ENCODE measurements at regions not wholly inside any gene's neighbourhood (a gene's known extent, or its start where the extent isn't known, plus 50 kb on each side); places are given as distances from the start of the nearest gene placed in this dataset.

DNA sequence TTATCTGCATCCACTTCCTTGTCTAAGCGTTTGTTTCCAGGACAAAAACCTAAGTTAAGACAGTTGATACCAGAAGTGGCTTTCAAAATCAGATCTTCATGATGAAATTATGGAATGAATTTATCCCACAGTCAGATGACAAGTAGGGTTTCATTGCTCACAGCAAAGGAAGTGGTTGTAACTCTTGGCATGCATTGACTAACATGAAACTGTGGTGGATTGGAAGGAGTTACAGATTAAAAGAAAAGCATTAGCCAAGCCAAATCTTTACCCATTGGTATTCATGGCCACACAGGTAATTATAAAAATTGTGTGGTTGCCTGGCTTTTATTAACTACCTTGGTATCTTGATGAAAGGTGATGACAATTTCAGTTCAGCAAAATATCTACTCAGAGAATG lies 438.0 kb upstream of the NXPH2 start:
- no peak for TF ChIP-seq POLR2AphosphoS5 (IDR thresholded peaks at IDR 0.05)
- no peak for TF ChIP-seq POLR2A (IDR thresholded peaks at IDR 0.05)
- no peak for TF ChIP-seq EP300 (IDR thresholded peaks at IDR 0.05)
- TF ChIP-seq, protein P1, sequence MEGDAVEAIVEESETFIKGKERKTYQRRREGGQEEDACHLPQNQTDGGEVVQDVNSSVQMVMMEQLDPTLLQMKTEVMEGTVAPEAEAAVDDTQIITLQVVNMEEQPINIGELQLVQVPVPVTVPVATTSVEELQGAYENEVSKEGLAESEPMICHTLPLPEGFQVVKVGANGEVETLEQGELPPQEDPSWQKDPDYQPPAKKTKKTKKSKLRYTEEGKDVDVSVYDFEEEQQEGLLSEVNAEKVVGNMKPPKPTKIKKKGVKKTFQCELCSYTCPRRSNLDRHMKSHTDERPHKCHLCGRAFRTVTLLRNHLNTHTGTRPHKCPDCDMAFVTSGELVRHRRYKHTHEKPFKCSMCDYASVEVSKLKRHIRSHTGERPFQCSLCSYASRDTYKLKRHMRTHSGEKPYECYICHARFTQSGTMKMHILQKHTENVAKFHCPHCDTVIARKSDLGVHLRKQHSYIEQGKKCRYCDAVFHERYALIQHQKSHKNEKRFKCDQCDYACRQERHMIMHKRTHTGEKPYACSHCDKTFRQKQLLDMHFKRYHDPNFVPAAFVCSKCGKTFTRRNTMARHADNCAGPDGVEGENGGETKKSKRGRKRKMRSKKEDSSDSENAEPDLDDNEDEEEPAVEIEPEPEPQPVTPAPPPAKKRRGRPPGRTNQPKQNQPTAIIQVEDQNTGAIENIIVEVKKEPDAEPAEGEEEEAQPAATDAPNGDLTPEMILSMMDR (IDR thresholded peaks at IDR 0.05) = no peak
- H3K27me3 ChIP-seq = no peaks in the 10 kb centered on the region
- no peak overlapping the region for H3K4me3 ChIP-seq
- 86 to 95% methylated on average over 1 of the region's 1 CpG for WGBS, 2 donors
- no peaks in the 10 kb centered on the region for H3K36me3 ChIP-seq
- H3K4me1 ChIP-seq = no peaks in the 10 kb centered on the region
- DNase-seq (no peak), ATAC-seq (ENCODE audit: low FRiP score in 2 of 2) (no peak)
- no peaks in the 10 kb centered on the region for H3K9me3 ChIP-seq
- H3K27ac ChIP-seq = no peak overlapping the region

GRCh38 chr2:139217641-139218040 lies 437.5 kb upstream of the NXPH2 start:
- Histone ChIP-seq H3K36me3 (no peaks in the 10 kb centered on the region), H3K27ac (no peak overlapping the region), H3K27me3 (no peaks in the 10 kb centered on the region), H3K4me1 (no peaks in the 10 kb centered on the region), H3K4me3 (no peak overlapping the region), H3K9me3 (no peaks in the 10 kb centered on the region)
- ATAC-seq (ENCODE audit: low FRiP score in 2 of 2) = no peak
- WGBS, 2 donors = 65 to 71% methylated on average over 3 of the region's 3 CpGs
- TF ChIP-seq, protein P1 (IDR thresholded peaks at IDR 0.05) = no peak
- TF ChIP-seq POLR2AphosphoS5 (IDR thresholded peaks at IDR 0.05) (no peak), EP300 (IDR thresholded peaks at IDR 0.05) (no peak), POLR2A (IDR thresholded peaks at IDR 0.05) (no peak)
- DNase-seq = no peak

DNA sequence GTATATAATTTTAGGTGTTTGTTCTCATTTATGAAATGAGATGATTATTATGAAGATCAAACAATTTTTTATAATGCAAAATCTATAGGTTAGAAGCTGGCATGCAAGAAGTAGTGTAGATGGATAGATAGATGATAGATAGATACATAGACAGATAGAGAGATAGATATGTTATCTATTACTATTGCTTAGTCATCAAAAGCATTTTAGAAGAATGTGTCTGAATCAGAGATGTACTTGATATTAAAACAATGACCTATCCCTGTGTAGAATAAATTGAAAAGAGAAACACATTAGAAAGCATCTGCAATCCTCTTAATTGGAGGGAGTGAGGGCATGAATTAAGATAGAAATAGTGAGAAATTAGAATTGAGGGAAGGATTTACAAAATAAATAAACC lies 436.2 kb upstream of the NXPH2 start:
- ATAC-seq (ENCODE audit: low FRiP score in 2 of 2) (no peak), DNase-seq (no peak)
- Histone ChIP-seq H3K9me3 (no peaks in the 10 kb centered on the region), H3K27ac (no peak overlapping the region), H3K4me3 (no peak overlapping the region), H3K4me1 (no peaks in the 10 kb centered on the region), H3K36me3 (no peaks in the 10 kb centered on the region), H3K27me3 (no peaks in the 10 kb centered on the region)
- TF ChIP-seq POLR2A (IDR thresholded peaks at IDR 0.05) = no peak
- TF ChIP-seq EP300 (IDR thresholded peaks at IDR 0.05) = no peak

DNA sequence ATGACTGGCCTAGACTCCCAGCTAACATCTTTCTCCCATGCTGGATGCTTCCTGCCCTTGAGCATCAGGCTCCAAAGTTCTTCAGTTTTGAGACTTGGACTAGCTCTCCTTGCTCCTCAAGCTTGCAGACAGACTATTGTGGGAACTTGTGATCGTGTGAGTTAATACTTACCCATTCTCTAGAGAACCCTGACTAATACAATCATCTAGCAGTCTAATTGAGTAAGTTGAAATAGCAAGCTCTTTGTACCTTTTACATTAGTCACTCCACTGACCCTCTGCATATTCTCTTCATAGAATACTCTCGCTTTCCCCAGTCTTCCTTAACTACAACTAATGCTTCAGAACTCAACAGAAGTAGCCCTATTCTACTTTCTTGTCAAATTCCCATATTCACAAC lies 434.6 kb upstream of the NXPH2 start:
- Histone ChIP-seq H3K4me3 (no peak overlapping the region), H3K4me1 (no peaks in the 10 kb centered on the region), H3K27me3 (no peaks in the 10 kb centered on the region), H3K9me3 (no peaks in the 10 kb centered on the region), H3K36me3 (no peaks in the 10 kb centered on the region), H3K27ac (no peak overlapping the region)
- no peak for DNase-seq
- ATAC-seq (ENCODE audit: low FRiP score in 2 of 2) = no peak
- 75% methylated on average over 2 of the region's 2 CpGs for WGBS, 2 donors
- no peak for TF ChIP-seq POLR2A (IDR thresholded peaks at IDR 0.05)
- TF ChIP-seq EP300 (IDR thresholded peaks at IDR 0.05) = no peak
- TF ChIP-seq, protein P1 (IDR thresholded peaks at IDR 0.05) = no peak
- TF ChIP-seq POLR2AphosphoS5 (IDR thresholded peaks at IDR 0.05) = no peak

DNA sequence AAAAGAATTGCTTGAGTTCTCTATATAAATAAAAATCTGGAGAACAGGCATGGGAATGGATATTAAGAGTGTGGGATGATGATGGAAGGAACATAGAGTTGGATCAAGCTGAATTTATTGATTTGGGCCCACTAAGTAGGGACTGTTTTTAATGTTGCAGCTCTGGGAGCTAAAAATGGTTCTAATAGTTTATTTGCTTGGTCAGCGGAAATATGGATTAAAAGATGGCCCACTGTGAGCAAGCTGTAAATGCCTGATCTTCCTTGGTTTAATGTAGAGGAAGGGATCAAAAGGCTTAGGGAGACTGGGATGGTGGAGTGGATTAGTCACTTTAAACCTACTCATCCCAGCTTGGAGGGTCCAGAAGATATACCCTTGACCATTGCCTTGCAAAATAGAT lies 429.4 kb upstream of the NXPH2 start:
- WGBS, 2 donors = 87 to 97% methylated on average over 1 of the region's 1 CpG
- no peak for DNase-seq
- Histone ChIP-seq H3K9me3 (no peaks in the 10 kb centered on the region), H3K4me3 (no peak overlapping the region), H3K27me3 (no peaks in the 10 kb centered on the region), H3K4me1 (no peaks in the 10 kb centered on the region), H3K27ac (no peak overlapping the region), H3K36me3 (no peaks in the 10 kb centered on the region)
- no peak for ATAC-seq (ENCODE audit: low FRiP score in 2 of 2)
- TF ChIP-seq EP300 (IDR thresholded peaks at IDR 0.05) (no peak), POLR2AphosphoS5 (IDR thresholded peaks at IDR 0.05) (no peak), POLR2A (IDR thresholded peaks at IDR 0.05) (no peak)
- TF ChIP-seq, protein P1 (IDR thresholded peaks at IDR 0.05) = no peak

Measured in upper lobe of left lung (tissue), 6 donors.